ENCODE measurements at regions not wholly inside any gene's neighbourhood (a gene's known extent, or its start where the extent isn't known, plus 50 kb on each side); places are given as distances from the start of the nearest gene placed in this dataset.
A peak's percentile ranks its signal among the peaks of the same experiment; 100 is the strongest.
"Not testable (repeated sequence)": the region's sequence is repeated elsewhere in the genome, so short reads cannot be mapped to it uniquely, and the experiment has no call there.

DNA sequence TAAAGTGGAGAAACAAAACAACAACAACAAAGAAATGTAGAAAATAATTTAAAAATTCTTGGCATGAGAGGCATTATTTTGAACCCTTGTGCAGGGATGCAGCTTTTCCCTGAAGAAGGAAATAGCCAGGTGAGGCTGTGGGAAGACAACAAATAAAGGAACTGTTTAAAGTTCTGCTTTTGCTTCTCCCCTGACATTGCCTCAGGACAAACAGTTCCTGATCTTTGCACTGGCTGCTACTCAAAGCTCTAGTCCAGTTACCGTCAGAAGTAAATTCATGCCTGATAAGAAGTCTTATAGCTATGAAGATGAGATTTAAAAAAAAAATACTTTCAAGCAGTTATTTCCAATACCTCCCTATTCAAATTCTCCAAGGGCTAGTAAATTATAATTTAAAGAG, 233.8 kb downstream of the IL15 start:
- peaks cover 0 to 5% (median 2%) of the 10 kb centered on the region in 3 donors for H3K27me3 Mint-ChIP-seq (ENCODE audit: low read depth in 3 of 3)
- H3K36me3 Mint-ChIP-seq = no peaks in the 10 kb centered on the region
- TF ChIP-seq, protein P1, sequence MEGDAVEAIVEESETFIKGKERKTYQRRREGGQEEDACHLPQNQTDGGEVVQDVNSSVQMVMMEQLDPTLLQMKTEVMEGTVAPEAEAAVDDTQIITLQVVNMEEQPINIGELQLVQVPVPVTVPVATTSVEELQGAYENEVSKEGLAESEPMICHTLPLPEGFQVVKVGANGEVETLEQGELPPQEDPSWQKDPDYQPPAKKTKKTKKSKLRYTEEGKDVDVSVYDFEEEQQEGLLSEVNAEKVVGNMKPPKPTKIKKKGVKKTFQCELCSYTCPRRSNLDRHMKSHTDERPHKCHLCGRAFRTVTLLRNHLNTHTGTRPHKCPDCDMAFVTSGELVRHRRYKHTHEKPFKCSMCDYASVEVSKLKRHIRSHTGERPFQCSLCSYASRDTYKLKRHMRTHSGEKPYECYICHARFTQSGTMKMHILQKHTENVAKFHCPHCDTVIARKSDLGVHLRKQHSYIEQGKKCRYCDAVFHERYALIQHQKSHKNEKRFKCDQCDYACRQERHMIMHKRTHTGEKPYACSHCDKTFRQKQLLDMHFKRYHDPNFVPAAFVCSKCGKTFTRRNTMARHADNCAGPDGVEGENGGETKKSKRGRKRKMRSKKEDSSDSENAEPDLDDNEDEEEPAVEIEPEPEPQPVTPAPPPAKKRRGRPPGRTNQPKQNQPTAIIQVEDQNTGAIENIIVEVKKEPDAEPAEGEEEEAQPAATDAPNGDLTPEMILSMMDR (IDR thresholded peaks at IDR 0.05) = no peak
- Histone ChIP-seq H3K27ac (ENCODE audit: low read depth in 1 of 2, low read length in 2 of 2) (no peak overlapping the region), H3K4me3 (replicated peaks in 1 of 3; ENCODE audit: low read depth in 2 of 3, low read length in 3 of 3) (no peak overlapping the region), H3K4me1 (ENCODE audit: control insufficient read depth in 1 of 2, insufficient read depth in 2 of 2, low read length in 2 of 2) (no peaks in the 10 kb centered on the region), H2AFZ (ENCODE audit: insufficient read depth, low read depth, low read length, poor library complexity, severe bottlenecking) (no peak overlapping the region), H3K36me3 (replicated peaks in 1 of 2; ENCODE audit: control insufficient read depth in 1 of 2, insufficient read depth in 2 of 2, low read length in 2 of 2) (no peaks in the 10 kb centered on the region), H3K9me3 (replicated peaks in 1 of 2; ENCODE audit: control insufficient read depth in 1 of 2, insufficient read depth in 1 of 2, low read length in 2 of 2) (peaks cover 0 to 7% of the 10 kb centered on the region in 2 donors), H3K9ac (ENCODE audit: insufficient read depth, low read length, poor library complexity, severe bottlenecking) (no peak overlapping the region), H3K79me2 (ENCODE audit: insufficient read depth, low read length) (no peaks in the 10 kb centered on the region), H4K20me1 (ENCODE audit: insufficient read depth, low read length) (no peaks in the 10 kb centered on the region), H3K4me2 (replicated peaks; ENCODE audit: extremely low read depth, low read length, poor library complexity, severe bottlenecking) (no peak overlapping the region), H3K27me3 (ENCODE audit: control insufficient read depth in 2 of 2, insufficient read depth in 2 of 2, low read length in 2 of 2) (no peaks in the 10 kb centered on the region)
- no peak overlapping the region for H3K4me3 Mint-ChIP-seq
- no CpG with 5 or more reads among the region's 1 CpG for WGBS (ENCODE audit: insufficient coverage)
- intact Hi-C loops (cut with micrococcal nuclease) = no loop called here
- H3K9me3 Mint-ChIP-seq = peaks cover 0 to 17% (median 6%) of the 10 kb centered on the region in 7 donors
- no peak for DNase-seq
- no peak overlapping the region for H3K27ac Mint-ChIP-seq
- H3K4me1 Mint-ChIP-seq = peaks cover 2% of the 10 kb centered on the region

DNA sequence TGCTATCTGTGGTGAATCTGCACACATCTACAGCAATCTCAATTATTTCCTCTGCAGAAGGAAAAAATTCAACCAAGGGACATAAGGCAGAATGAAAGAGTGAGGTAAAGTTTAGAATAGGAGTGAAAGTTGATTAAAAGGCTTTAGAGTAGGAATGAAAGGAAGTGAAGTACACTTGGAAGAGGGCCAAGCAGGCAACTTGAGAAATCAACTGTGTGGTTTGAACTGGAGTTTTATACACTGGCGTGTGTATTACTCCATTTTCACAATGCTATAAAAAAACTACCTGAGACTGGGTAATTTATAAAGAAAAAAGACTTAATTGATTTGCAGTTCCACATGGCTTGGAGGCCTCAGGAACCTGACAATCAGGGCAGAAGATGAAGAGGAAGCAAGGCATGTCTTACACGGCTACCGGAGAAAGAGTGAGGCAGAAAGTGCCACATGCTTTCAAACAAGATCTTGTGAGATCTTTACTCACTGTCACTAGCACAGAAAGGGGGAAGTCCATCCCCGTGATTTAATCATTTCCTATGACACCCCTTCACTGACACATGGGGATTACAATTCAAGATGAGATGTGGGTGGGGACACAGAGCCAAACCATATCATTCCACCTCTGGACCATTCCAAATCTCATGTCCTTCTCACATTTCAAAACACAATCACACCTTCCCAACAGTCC, 234.8 kb downstream of the IL15 start:
- Mint-ChIP-seq H3K4me1 (peaks cover 2% of the 10 kb centered on the region), H3K4me3 (no peak overlapping the region), H3K9me3 (peaks cover 0 to 21% (median 7%) of the 10 kb centered on the region in 7 donors), H3K27ac (peak overlapping the region in 1 of 7 donors; percentile 20), H3K36me3 (no peaks in the 10 kb centered on the region), H3K27me3 (ENCODE audit: low read depth in 3 of 3) (peaks cover 0 to 5% (median 2%) of the 10 kb centered on the region in 3 donors)
- peak in 1 of 3 donors; percentile 1 for DNase-seq
- H3K4me3 ChIP-seq (replicated peaks in 1 of 3; ENCODE audit: low read depth in 2 of 3, low read length in 3 of 3) = no peak overlapping the region
- no peak overlapping the region for H3K9ac ChIP-seq (ENCODE audit: insufficient read depth, low read length, poor library complexity, severe bottlenecking)
- no peak overlapping the region for H2AFZ ChIP-seq (ENCODE audit: insufficient read depth, low read depth, low read length, poor library complexity, severe bottlenecking)
- H3K4me2 ChIP-seq (replicated peaks; ENCODE audit: extremely low read depth, low read length, poor library complexity, severe bottlenecking) = no peak overlapping the region
- no peaks in the 10 kb centered on the region for H3K27me3 ChIP-seq (ENCODE audit: control insufficient read depth in 2 of 2, insufficient read depth in 2 of 2, low read length in 2 of 2)
- no peaks in the 10 kb centered on the region for H3K36me3 ChIP-seq (replicated peaks in 1 of 2; ENCODE audit: control insufficient read depth in 1 of 2, insufficient read depth in 2 of 2, low read length in 2 of 2)
- H3K79me2 ChIP-seq (ENCODE audit: insufficient read depth, low read length) = no peaks in the 10 kb centered on the region
- H3K9me3 ChIP-seq (replicated peaks in 1 of 2; ENCODE audit: control insufficient read depth in 1 of 2, insufficient read depth in 1 of 2, low read length in 2 of 2) = peaks cover 0 to 7% of the 10 kb centered on the region in 2 donors
- H4K20me1 ChIP-seq (ENCODE audit: insufficient read depth, low read length) = no peaks in the 10 kb centered on the region
- no CpG with 5 or more reads among the region's 4 CpGs for WGBS (ENCODE audit: insufficient coverage)
- TF ChIP-seq, protein P1 (IDR thresholded peaks at IDR 0.05) = no peak
- intact Hi-C loops (cut with micrococcal nuclease) = no loop called here
- no peaks in the 10 kb centered on the region for H3K4me1 ChIP-seq (ENCODE audit: control insufficient read depth in 1 of 2, insufficient read depth in 2 of 2, low read length in 2 of 2)
- H3K27ac ChIP-seq (ENCODE audit: low read depth in 1 of 2, low read length in 2 of 2) = no peak overlapping the region

DNA sequence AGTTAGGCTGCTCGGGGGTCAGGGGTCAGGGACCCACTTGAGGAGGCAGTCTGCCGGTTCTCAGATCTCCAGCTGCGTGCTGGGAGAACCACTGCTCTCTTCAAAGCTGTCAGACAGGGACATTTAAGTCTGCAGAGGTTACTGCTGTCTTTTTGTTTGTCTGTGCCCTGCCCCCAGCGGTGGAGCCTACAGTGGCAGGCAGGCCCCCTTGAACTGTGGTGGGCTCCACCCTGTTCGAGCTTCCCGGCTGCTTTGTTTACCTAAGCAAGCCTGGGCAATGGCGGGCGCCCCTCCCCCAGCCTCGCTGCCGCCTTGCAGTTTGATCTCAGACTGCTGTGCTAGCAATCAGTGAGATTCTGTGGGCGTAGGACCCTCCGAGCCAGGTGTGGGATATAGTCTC, 246.3 kb downstream of the IL15 start:
- H3K4me3 ChIP-seq (replicated peaks in 1 of 3; ENCODE audit: low read depth in 2 of 3, low read length in 3 of 3); intact Hi-C loops (cut with micrococcal nuclease); H4K20me1 ChIP-seq (ENCODE audit: insufficient read depth, low read length); DNase-seq; H3K27ac Mint-ChIP-seq; H3K27me3 Mint-ChIP-seq (ENCODE audit: low read depth in 3 of 3); H3K4me1 ChIP-seq (ENCODE audit: control insufficient read depth in 1 of 2, insufficient read depth in 2 of 2, low read length in 2 of 2); H3K27ac ChIP-seq (ENCODE audit: low read depth in 1 of 2, low read length in 2 of 2); H3K4me1 Mint-ChIP-seq; H3K36me3 ChIP-seq (replicated peaks in 1 of 2; ENCODE audit: control insufficient read depth in 1 of 2, insufficient read depth in 2 of 2, low read length in 2 of 2); H3K9ac ChIP-seq (ENCODE audit: insufficient read depth, low read length, poor library complexity, severe bottlenecking); H3K27me3 ChIP-seq (ENCODE audit: control insufficient read depth in 2 of 2, insufficient read depth in 2 of 2, low read length in 2 of 2); H3K9me3 ChIP-seq (replicated peaks in 1 of 2; ENCODE audit: control insufficient read depth in 1 of 2, insufficient read depth in 1 of 2, low read length in 2 of 2); H3K4me2 ChIP-seq (replicated peaks; ENCODE audit: extremely low read depth, low read length, poor library complexity, severe bottlenecking); H3K36me3 Mint-ChIP-seq; H3K79me2 ChIP-seq (ENCODE audit: insufficient read depth, low read length); H2AFZ ChIP-seq (ENCODE audit: insufficient read depth, low read depth, low read length, poor library complexity, severe bottlenecking); H3K4me3 Mint-ChIP-seq: not testable (repeated sequence)
- WGBS (ENCODE audit: insufficient coverage) = 100% methylated on average over 1 of the region's 12 CpGs
- H3K9me3 Mint-ChIP-seq = peaks cover 3 to 23% (median 14%) of the 10 kb centered on the region in 7 donors
